ENCODE measurements at regions not wholly inside any gene's neighbourhood (a gene's known extent, or its start where the extent isn't known, plus 50 kb on each side); places are given as distances from the start of the nearest gene placed in this dataset.

- CTCF ChIA-PET, result no interaction called here
- H3K9me3 Mint-ChIP-seq, result no peaks in the 10 kb centered on the region
- no peak for TF ChIP-seq CTCF (IDR thresholded peaks at IDR 0.05)
- POLR2A ChIA-PET, result no interaction called here
- no peaks in the 10 kb centered on the region for H3K27me3 Mint-ChIP-seq
- H3K4me1 Mint-ChIP-seq, result no peaks in the 10 kb centered on the region
- intact Hi-C loops (cut with micrococcal nuclease), result no loop called here
- no peak overlapping the region for H3K27ac Mint-ChIP-seq
- H3K4me3 Mint-ChIP-seq, result no peak overlapping the region
- no peaks in the 10 kb centered on the region for H3K36me3 Mint-ChIP-seq (ENCODE audit: low read depth)
- ATAC-seq (ENCODE audit: low read depth) (no peak), DNase-seq (no peak)
Observed at GRCh38 chr7:84484502-84485079, 290.0 kb upstream of the SEMA3A start.

- TF ChIP-seq CTCF (IDR thresholded peaks at IDR 0.05), result no peak
- Mint-ChIP-seq H3K4me1 (no peaks in the 10 kb centered on the region), H3K27me3 (no peaks in the 10 kb centered on the region), H3K36me3 (ENCODE audit: low read depth) (no peaks in the 10 kb centered on the region), H3K4me3 (no peak overlapping the region), H3K9me3 (no peaks in the 10 kb centered on the region), H3K27ac (no peak overlapping the region)
- DNase-seq (no peak), ATAC-seq (ENCODE audit: low read depth) (no peak)
- intact Hi-C loops (cut with micrococcal nuclease), result no loop called here
- CTCF ChIA-PET, result no interaction called here
- POLR2A ChIA-PET, result no interaction called here
Observed at GRCh38 chr7:84482476-84482875, 287.9 kb upstream of the SEMA3A start.

GRCh38 chr7:84479059-84479458 is 284.5 kb upstream of the SEMA3A start:
- TF ChIP-seq CTCF (IDR thresholded peaks at IDR 0.05), result no peak
- no peaks in the 10 kb centered on the region for H3K36me3 Mint-ChIP-seq (ENCODE audit: low read depth)
- no peaks in the 10 kb centered on the region for H3K9me3 Mint-ChIP-seq
- no peaks in the 10 kb centered on the region for H3K4me1 Mint-ChIP-seq
- intact Hi-C loops (cut with micrococcal nuclease), result no loop called here
- no peak overlapping the region for H3K27ac Mint-ChIP-seq
- no peak for DNase-seq
- no peaks in the 10 kb centered on the region for H3K27me3 Mint-ChIP-seq
- no peak for ATAC-seq (ENCODE audit: low read depth)
- no peak overlapping the region for H3K4me3 Mint-ChIP-seq
- CTCF ChIA-PET, result no interaction called here
- POLR2A ChIA-PET, result no interaction called here

GRCh38 chr7:84477786-84478478 is 283.3 kb upstream of the SEMA3A start:
- Mint-ChIP-seq H3K4me1 (no peaks in the 10 kb centered on the region), H3K4me3 (no peak overlapping the region), H3K27me3 (no peaks in the 10 kb centered on the region), H3K9me3 (no peaks in the 10 kb centered on the region), H3K27ac (no peak overlapping the region), H3K36me3 (ENCODE audit: low read depth) (no peaks in the 10 kb centered on the region)
- no peak for TF ChIP-seq CTCF (IDR thresholded peaks at IDR 0.05)
- ChIA-PET CTCF (no interaction called here), POLR2A (no interaction called here)
- no peak for DNase-seq
- intact Hi-C loops (cut with micrococcal nuclease), result no loop called here
- no peak for ATAC-seq (ENCODE audit: low read depth)

GRCh38 chr7:84474436-84474835 is 279.8 kb upstream of the SEMA3A start:
- no peaks in the 10 kb centered on the region for H3K36me3 Mint-ChIP-seq (ENCODE audit: low read depth)
- CTCF ChIA-PET, result no interaction called here
- POLR2A ChIA-PET, result no interaction called here
- no peaks in the 10 kb centered on the region for H3K4me1 Mint-ChIP-seq
- H3K9me3 Mint-ChIP-seq, result no peaks in the 10 kb centered on the region
- no peak overlapping the region for H3K27ac Mint-ChIP-seq
- no peak overlapping the region for H3K4me3 Mint-ChIP-seq
- DNase-seq, result no peak
- TF ChIP-seq CTCF (IDR thresholded peaks at IDR 0.05), result no peak
- H3K27me3 Mint-ChIP-seq, result no peaks in the 10 kb centered on the region
- intact Hi-C loops (cut with micrococcal nuclease), result no loop called here
- ATAC-seq (ENCODE audit: low read depth), result no peak
